Esophagus muscularis mucosa (tissue), 4 donors: ENCODE measurements at regions not wholly inside any gene's neighbourhood (a gene's known extent, or its start where the extent isn't known, plus 50 kb on each side); places are given as distances from the start of the nearest gene placed in this dataset.

Experiments
- DNase-seq: peaks from one replicate; pipeline ENCODE4 v3.0.0-alpha.2; 2017; ENCODE audit errors: extremely low spot score
- H3K27ac ChIP-seq, 4 donors: fragments of 200-600 bp; sonication (generic); replicated peaks in 1 of 4; 1 replicate in 3 of 4; 2 replicates in 1 of 4; pipeline ENCODE4 v1.5.1; 2016 to 2019; ENCODE audit warnings: mild to moderate bottlenecking in 1 of 4
- H3K27me3 ChIP-seq, 4 donors: fragments of 200-600 bp; sonication (generic); one replicate each; pipeline versions ENCODE4 v1.5.1 to v1.6.0; 2016 to 2019
- H3K36me3 ChIP-seq, 4 donors: fragments of 200-600 bp; sonication (generic); one replicate each; pipeline ENCODE4 v1.5.1; 2016 to 2019
- H3K4me1 ChIP-seq, 4 donors: fragments of 200-600 bp; sonication (generic); one replicate each; pipeline ENCODE4 v1.5.1; 2016 to 2019
- H3K4me3 ChIP-seq, 4 donors: fragments of 200-600 bp; sonication (generic); 1 replicate in 2 of 4; 2 replicates in 2 of 4; pipeline ENCODE4 v1.5.1; 2016 to 2019; ENCODE audit warnings: mild to moderate bottlenecking in 4 of 4, moderate library complexity in 1 of 4
- H3K9me3 ChIP-seq, 4 donors: fragments of 200-600 bp; sonication (generic); 1 replicate in 3 of 4; 2 replicates in 1 of 4; pipeline ENCODE4 v1.5.1; 2016 to 2019
- EP300 ChIP-seq: sonication (generic); formaldehyde crosslinking; IDR thresholded peaks from one replicate; pipeline ENCODE4 v1.6.1; 2017; ENCODE audit warnings: antibody characterized with exemption
- POLR2A ChIP-seq: fragments of 450-650 bp; IDR thresholded peaks from one replicate; pipeline ENCODE4 v1.6.1; 2017; ENCODE audit warnings: antibody characterized with exemption, moderate library complexity, mild to moderate bottlenecking, low read depth
- POLR2AphosphoS5 ChIP-seq, 2 donors: sonication (generic); formaldehyde crosslinking; IDR thresholded peaks; one replicate each; pipeline ENCODE4 v1.6.1; 2017; ENCODE audit warnings: antibody characterized with exemption in 2 of 2
- WGBS: methylation state at CpG from one replicate; pipeline ENCODE4 v1.1.5; 2018; 5-methylcytosine and 5-hydroxymethylcytosine counted together
- intact Hi-C: fragments of 100-400 bp; cut with DNase I; formaldehyde crosslinking; loops from one replicate; pipeline ENCODE4 v1.15.1; 2023
- TF ChIP-seq, protein P1 (sequence below), 3 experiments: fragments of 200-600 bp in 2 of 3; fragments of 450-650 bp in 1 of 3; sonication (generic) in 2 of 3; IDR thresholded peaks; one replicate each; pipeline ENCODE4 v1.5.1; 2017 to 2019; ENCODE audit warnings: antibody characterized with exemption in 3 of 3, mild to moderate bottlenecking in 2 of 3, moderate library complexity in 1 of 3

DNA sequence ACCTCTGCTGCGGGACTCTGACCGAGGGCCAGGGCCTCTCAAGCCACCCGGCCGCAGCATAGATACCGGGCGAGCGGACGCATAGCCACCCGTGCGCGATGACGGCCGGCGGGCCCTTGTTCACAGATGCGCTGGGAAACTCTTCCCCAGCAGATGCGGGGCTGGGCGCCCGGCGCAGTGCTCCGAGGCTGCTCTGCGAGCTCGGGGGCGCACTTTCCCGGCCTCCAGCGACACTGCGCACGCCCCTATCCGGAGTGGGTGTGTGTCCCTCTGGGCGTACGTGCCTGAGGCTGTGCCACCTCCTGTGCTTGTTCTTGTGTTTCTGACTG is 104.7 kb upstream of the E2F8 start:
- no peak overlapping the region for H3K27ac ChIP-seq
- no peak for DNase-seq
- no peaks in the 10 kb centered on the region for H3K9me3 ChIP-seq
- peaks cover 19 to 22% (median 21%) of the 10 kb centered on the region in 4 donors for H3K4me1 ChIP-seq
- intact Hi-C loops = no loop called here
- TF ChIP-seq EP300 = no peak
- no peak for TF ChIP-seq POLR2AphosphoS5 (IDR thresholded peaks at IDR 0.05)
- TF ChIP-seq POLR2A = no peak
- TF ChIP-seq, protein P1, sequence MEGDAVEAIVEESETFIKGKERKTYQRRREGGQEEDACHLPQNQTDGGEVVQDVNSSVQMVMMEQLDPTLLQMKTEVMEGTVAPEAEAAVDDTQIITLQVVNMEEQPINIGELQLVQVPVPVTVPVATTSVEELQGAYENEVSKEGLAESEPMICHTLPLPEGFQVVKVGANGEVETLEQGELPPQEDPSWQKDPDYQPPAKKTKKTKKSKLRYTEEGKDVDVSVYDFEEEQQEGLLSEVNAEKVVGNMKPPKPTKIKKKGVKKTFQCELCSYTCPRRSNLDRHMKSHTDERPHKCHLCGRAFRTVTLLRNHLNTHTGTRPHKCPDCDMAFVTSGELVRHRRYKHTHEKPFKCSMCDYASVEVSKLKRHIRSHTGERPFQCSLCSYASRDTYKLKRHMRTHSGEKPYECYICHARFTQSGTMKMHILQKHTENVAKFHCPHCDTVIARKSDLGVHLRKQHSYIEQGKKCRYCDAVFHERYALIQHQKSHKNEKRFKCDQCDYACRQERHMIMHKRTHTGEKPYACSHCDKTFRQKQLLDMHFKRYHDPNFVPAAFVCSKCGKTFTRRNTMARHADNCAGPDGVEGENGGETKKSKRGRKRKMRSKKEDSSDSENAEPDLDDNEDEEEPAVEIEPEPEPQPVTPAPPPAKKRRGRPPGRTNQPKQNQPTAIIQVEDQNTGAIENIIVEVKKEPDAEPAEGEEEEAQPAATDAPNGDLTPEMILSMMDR (IDR thresholded peaks at IDR 0.05) = no peak
- H3K27me3 ChIP-seq = peaks cover 0 to 94% (median 27%) of the 10 kb centered on the region in 4 donors
- H3K4me3 ChIP-seq = peak overlapping the region; percentile 43 to 53 (median 45)
- 0% methylated on average over 10 of the region's 30 CpGs for WGBS
- H3K36me3 ChIP-seq = no peaks in the 10 kb centered on the region

DNA sequence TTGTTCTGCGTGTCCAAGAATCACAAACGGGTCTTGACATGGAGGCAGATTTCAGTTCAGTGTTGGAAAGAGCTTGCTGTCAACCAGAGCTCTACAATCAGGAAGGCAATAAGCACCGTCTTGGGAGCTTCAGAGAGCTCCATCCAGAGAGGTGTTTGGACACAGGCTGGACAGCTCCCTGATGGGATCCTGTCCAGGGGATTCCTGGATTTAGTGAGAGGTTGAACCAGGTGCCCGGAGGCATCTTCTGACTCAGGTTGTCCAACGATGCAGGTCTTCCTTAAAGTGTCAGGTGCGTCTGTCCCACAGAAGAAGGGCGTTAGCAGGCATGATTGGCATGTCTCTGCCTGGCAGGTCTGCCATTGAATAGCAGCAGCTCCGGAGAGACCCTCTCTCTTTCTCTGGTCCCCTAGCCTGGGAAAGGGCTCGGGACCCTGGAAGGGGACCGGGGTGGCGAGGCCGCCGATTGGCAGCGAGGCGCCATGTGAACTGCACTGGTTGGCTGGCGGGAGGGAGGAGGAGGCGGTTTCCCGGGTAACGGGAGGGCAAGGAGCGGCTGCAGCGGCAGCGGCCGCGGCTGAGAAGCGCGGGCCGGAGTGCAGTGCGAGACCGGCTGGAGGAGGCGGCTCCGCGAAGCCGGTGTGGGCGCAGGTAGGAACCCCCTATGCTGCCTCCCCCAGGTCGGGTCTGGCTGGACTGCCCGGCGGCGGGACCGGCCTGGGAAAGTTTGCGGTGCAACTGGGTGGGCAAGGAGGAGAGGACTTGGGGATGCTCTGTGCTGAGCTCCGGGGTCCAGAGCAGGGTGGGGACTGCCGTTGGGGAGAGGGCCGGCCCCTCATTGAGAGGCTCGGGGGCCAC is 104.1 kb upstream of the E2F8 start:
- no peak overlapping the region for H3K27ac ChIP-seq

DNA sequence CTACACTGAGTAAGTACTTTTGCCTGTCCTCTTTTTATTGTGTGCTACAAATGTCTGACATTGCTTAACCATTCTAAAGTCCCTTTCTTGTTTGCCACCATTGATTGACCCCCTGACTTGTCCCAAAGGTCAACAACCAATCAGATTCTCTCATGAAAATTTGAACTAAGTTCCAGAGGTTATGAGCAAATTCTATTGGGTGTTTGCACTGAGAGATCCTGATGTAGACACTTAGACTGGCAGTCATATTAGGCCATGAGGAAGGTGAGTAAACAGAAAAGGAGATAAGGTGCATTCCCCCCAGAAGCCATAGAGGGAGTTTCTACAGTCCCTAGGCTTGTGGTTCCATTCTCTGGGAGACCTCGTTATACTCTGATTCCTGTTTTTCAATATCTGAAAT is 101.3 kb upstream of the E2F8 start:
- Histone ChIP-seq H3K4me3 (no peak overlapping the region), H3K9me3 (no peaks in the 10 kb centered on the region), H3K27ac (no peak overlapping the region), H3K36me3 (no peaks in the 10 kb centered on the region), H3K27me3 (peaks cover 0 to 80% (median 25%) of the 10 kb centered on the region in 4 donors), H3K4me1 (peaks cover 19 to 22% (median 21%) of the 10 kb centered on the region in 4 donors)
- TF ChIP-seq, protein P1 (IDR thresholded peaks at IDR 0.05) = no peak
- TF ChIP-seq EP300 (no peak), POLR2A (no peak), POLR2AphosphoS5 (IDR thresholded peaks at IDR 0.05) (no peak)
- DNase-seq = no peak
- WGBS = 63% methylated on average over 1 of the region's 1 CpG
- intact Hi-C loops = no loop called here

More for the DNA sequence above, 104.1 kb upstream of the E2F8 start:
- no peak for DNase-seq
- H3K4me1 ChIP-seq = peaks cover 19 to 22% (median 21%) of the 10 kb centered on the region in 4 donors
- H3K4me3 ChIP-seq = peak overlapping the region; percentile 43 to 53 (median 45)
- intact Hi-C loops = no loop called here
- H3K27me3 ChIP-seq = peaks cover 0 to 94% (median 27%) of the 10 kb centered on the region in 4 donors
- no peaks in the 10 kb centered on the region for H3K36me3 ChIP-seq
- 15% methylated on average over 15 of the region's 44 CpGs for WGBS
- H3K9me3 ChIP-seq = no peaks in the 10 kb centered on the region
- TF ChIP-seq POLR2AphosphoS5 (IDR thresholded peaks at IDR 0.05) = no peak
- TF ChIP-seq EP300 = no peak
- no peak for TF ChIP-seq POLR2A
- TF ChIP-seq, protein P1 (IDR thresholded peaks at IDR 0.05) = no peak

DNA sequence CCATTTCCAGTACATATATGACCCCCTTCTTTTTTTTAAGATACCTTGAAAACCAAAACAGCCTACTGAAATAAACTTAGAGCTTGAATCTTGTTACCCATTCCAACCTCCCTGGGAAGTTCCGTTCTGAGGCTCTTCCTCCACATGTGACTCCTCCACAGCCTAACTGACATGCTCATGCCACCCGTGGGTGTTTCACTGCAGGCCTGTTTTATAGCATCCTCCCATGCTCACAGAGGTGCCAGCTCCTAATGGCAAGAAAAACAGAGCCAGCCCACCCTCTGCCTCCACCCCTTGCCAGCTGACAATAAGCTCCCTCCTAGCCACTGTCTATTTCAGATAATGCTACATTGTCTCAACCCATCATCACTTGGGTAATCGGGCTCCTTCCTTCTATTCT is 97.6 kb upstream of the E2F8 start:
- no peaks in the 10 kb centered on the region for H3K36me3 ChIP-seq
- peaks cover 0 to 52% (median 0%) of the 10 kb centered on the region in 4 donors for H3K27me3 ChIP-seq
- H3K9me3 ChIP-seq = no peaks in the 10 kb centered on the region
- H3K4me1 ChIP-seq = no peaks in the 10 kb centered on the region
- H3K4me3 ChIP-seq = no peak overlapping the region
- WGBS = 49% methylated on average over 3 of the region's 3 CpGs
- intact Hi-C loops = no loop called here
- H3K27ac ChIP-seq = no peak overlapping the region
- TF ChIP-seq POLR2AphosphoS5 (IDR thresholded peaks at IDR 0.05) (no peak), EP300 (no peak), POLR2A (no peak)
- TF ChIP-seq, protein P1 (IDR thresholded peaks at IDR 0.05) = no peak
- no peak for DNase-seq
